Breast epithelium (tissue), 4 donors: ENCODE measurements at regions not wholly inside any gene's neighbourhood (a gene's known extent, or its start where the extent isn't known, plus 50 kb on each side); places are given as distances from the start of the nearest gene placed in this dataset.
A peak's percentile ranks its signal among the peaks of the same experiment; 100 is the strongest.
"Not testable (repeated sequence)": the region's sequence is repeated elsewhere in the genome, so short reads cannot be mapped to it uniquely, and the experiment has no call there.

ENCODE experiments used
- DNase-seq, 2 donors: peaks; one replicate each; pipeline ENCODE4 v3.0.0-alpha.2; 2019; ENCODE audit warnings: low spot score in 2 of 2
- H3K27ac ChIP-seq, 2 donors: fragments of 200-600 bp; sonication (generic) in 1 of 2; one replicate each; pipeline ENCODE4 v1.5.1; 2016 to 2019; ENCODE audit warnings: mild to moderate bottlenecking in 1 of 2
- H3K27me3 ChIP-seq, 2 donors: fragments of 200-600 bp; sonication (generic) in 1 of 2; one replicate each; pipeline versions ENCODE4 v1.5.1 to v1.6.0; 2017 to 2019; ENCODE audit warnings: control low read depth in 1 of 2, mild to moderate bottlenecking in 1 of 2
- H3K36me3 ChIP-seq: fragments of 200-600 bp; one replicate; pipeline ENCODE4 v1.5.1; 2019
- H3K4me1 ChIP-seq, 2 donors: fragments of 200-600 bp; sonication (generic); one replicate each; pipeline ENCODE4 v1.5.1; 2016 to 2019; ENCODE audit warnings: control low read depth in 1 of 2
- H3K4me3 ChIP-seq, 3 donors: fragments of 200-600 bp; sonication (generic); 1 replicate in 2 of 3; 2 replicates in 1 of 3; pipeline ENCODE4 v1.5.1; 2016 to 2019; ENCODE audit warnings: mild to moderate bottlenecking in 3 of 3, moderate library complexity in 2 of 3
- H3K9me3 ChIP-seq, 2 donors: fragments of 200-600 bp; sonication (generic) in 1 of 2; one replicate each; pipeline ENCODE4 v1.5.1; 2016 to 2019; ENCODE audit warnings: control low read depth in 1 of 2
- POLR2A ChIP-seq: fragments of 450-650 bp; IDR thresholded peaks from one replicate; pipeline ENCODE4 v1.6.1; 2016; ENCODE audit warnings: antibody characterized with exemption, mild to moderate bottlenecking, moderate library complexity
- POLR2AphosphoS5 ChIP-seq, 3 donors: sonication (generic); formaldehyde crosslinking; IDR thresholded peaks; one replicate each; pipeline ENCODE4 v1.6.1; 2017; ENCODE audit warnings: antibody characterized with exemption in 3 of 3
- intact Hi-C: fragments of 100-400 bp; cut with DNase I; formaldehyde crosslinking; loops from one replicate; pipeline ENCODE4 v1.15.1; 2023; ENCODE audit warnings: low total_unique reads
- TF ChIP-seq, protein P1 (sequence below), 3 donors: fragments of 450-650 bp; IDR thresholded peaks; one replicate each; pipeline ENCODE4 v1.5.1; 2016 to 2017; ENCODE audit warnings: antibody characterized with exemption in 3 of 3, mild to moderate bottlenecking in 3 of 3, moderate library complexity in 3 of 3

DNA sequence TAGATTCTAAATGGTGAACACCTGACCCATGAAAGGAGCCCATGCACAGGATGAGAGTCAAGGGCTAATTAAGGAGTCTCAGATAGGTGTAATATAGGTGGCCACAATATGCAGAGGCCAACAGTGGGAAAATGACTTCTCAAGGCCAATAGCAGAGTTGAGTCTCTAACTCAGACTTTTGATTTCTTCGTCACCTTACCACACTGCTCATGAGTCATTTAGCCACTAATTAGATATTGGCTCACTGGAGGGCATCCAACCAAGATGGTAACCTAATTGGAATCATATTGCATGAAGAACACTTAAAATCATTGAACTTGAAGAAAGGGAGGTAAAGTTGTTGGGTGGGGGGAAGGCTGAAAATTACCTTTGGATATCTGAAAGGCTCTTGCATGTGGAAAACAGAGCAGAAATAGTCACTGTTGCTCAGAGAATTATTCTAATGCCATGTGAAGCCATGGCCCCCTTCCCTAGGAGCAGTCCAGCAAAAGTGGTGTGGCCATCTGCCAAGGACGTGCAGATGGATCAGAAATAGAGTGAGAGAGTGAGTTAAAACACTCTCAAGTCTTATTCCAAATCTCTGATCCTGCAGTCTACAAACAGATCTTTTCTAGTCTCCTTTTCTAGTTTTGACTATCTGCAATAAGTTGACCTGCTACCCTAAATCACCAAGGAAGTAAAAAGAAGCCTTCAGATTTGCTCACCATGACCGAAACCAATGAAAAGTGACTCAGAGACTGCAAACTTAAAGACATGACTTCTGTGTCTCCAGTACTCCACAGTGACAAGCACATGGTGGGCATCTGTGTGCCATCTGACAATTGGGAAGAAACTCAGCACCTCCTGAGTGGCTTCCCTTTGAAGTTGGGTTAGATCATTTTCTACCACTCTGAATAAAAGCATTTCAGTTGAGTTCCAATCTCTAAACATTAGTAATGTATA, 93.9 kb upstream of the C1QTNF7 start:
- TF ChIP-seq POLR2AphosphoS5 (IDR thresholded peaks at IDR 0.05) (no peak), POLR2A (no peak)
- TF ChIP-seq, protein P1, sequence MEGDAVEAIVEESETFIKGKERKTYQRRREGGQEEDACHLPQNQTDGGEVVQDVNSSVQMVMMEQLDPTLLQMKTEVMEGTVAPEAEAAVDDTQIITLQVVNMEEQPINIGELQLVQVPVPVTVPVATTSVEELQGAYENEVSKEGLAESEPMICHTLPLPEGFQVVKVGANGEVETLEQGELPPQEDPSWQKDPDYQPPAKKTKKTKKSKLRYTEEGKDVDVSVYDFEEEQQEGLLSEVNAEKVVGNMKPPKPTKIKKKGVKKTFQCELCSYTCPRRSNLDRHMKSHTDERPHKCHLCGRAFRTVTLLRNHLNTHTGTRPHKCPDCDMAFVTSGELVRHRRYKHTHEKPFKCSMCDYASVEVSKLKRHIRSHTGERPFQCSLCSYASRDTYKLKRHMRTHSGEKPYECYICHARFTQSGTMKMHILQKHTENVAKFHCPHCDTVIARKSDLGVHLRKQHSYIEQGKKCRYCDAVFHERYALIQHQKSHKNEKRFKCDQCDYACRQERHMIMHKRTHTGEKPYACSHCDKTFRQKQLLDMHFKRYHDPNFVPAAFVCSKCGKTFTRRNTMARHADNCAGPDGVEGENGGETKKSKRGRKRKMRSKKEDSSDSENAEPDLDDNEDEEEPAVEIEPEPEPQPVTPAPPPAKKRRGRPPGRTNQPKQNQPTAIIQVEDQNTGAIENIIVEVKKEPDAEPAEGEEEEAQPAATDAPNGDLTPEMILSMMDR (IDR thresholded peaks at IDR 0.05), result no peak
- Histone ChIP-seq H3K9me3 (no peaks in the 10 kb centered on the region), H3K4me1 (no peaks in the 10 kb centered on the region), H3K36me3 (no peaks in the 10 kb centered on the region), H3K4me3 (no peak overlapping the region), H3K27ac (no peak overlapping the region), H3K27me3 (no peaks in the 10 kb centered on the region)
- no peak for DNase-seq
- intact Hi-C loops, result no loop called here

DNA sequence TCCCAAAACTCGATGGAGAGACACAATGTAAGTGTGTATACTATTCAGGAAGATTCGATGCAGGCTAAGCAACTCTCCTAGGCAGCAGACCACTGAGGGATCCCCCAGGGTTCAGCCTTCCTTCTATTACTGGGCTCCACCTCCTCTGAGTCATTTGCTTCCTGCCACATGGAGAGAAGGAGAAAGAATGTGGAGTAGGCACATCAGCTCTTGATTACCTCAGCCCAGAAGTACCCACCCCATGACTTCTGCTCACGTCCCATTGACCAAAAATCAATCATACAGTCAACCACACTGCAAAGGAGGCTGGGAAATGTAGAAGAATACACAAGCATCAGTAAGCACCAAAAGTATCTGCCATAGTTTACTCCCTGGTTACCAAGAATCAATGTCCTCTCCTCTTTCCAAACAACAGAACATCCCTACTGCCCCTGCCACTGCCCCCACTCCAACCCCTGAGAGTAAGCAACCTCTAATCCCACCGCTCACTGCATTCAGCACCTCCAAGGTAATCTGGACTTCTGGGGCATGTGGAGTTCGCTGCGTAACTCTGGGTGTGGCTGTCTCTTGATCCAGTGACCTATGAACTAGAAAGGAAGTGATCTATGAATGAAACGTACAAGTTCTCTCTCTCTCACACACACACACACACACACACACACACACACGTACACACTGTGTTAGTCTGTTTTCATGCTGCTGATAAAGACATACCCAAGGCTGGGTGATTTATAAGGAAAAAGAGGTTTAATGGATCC, 91.2 kb upstream of the C1QTNF7 start:
- intact Hi-C loops, result no loop called here
- H3K4me3 ChIP-seq, result no peak overlapping the region
- H3K27me3 ChIP-seq, result no peaks in the 10 kb centered on the region
- H3K9me3 ChIP-seq, result no peaks in the 10 kb centered on the region
- TF ChIP-seq, protein P1 (IDR thresholded peaks at IDR 0.05), result no peak
- TF ChIP-seq POLR2AphosphoS5 (IDR thresholded peaks at IDR 0.05) (no peak), POLR2A (no peak)
- H3K36me3 ChIP-seq, result no peaks in the 10 kb centered on the region
- no peaks in the 10 kb centered on the region for H3K4me1 ChIP-seq
- no peak for DNase-seq
- H3K27ac ChIP-seq, result no peak overlapping the region

DNA sequence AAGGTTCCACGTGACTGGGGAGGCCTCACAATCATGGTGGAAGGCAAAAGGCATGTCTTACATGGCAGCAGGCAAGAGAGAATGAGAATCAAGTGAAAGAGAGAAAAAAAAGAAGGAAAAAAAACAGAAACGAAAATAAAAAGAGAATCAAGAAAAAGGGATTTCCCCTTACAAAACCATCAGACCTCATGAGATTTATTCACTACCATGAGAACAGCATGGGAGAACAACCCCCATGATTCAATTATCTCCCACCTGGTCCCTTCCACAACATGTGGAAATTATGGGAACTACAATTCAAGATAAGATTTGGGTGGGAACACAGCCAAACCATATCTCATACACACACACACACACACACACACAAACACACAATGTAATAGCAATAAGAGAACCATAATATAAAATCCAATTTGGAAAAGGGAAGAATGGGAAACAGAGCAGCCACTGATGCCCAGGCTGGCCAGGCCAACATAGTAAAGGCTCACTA, 90.6 kb upstream of the C1QTNF7 start:
- H3K4me3 ChIP-seq, intact Hi-C loops, H3K4me1 ChIP-seq, H3K36me3 ChIP-seq, DNase-seq, H3K9me3 ChIP-seq, H3K27me3 ChIP-seq, H3K27ac ChIP-seq: not testable (repeated sequence)

DNA sequence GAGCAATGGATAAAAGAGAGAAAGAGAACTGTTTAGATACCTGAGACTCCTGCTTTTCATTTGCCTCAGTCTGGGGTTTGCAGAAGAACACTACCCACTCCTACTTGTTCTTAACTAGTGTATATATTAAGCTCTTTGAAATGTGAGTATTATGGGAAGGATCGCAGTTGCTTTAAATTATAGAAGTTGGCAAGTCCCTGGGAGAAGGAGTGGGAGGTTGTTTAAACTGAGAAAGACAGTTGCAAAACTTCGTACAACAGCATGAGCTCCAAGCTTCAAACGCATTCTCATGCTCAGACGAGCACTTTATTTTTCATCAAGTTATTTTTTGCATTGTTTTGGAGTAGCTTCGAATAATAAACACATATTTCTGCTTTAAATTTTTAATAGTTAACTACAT, 88.1 kb upstream of the C1QTNF7 start:
- H3K27ac ChIP-seq, result no peak overlapping the region
- intact Hi-C loops, result no loop called here
- TF ChIP-seq POLR2A, result no peak
- TF ChIP-seq, protein P1 (IDR thresholded peaks at IDR 0.05), result no peak
- no peak for TF ChIP-seq POLR2AphosphoS5 (IDR thresholded peaks at IDR 0.05)
- H3K9me3 ChIP-seq, result no peaks in the 10 kb centered on the region
- no peaks in the 10 kb centered on the region for H3K27me3 ChIP-seq
- no peak for DNase-seq
- no peaks in the 10 kb centered on the region for H3K36me3 ChIP-seq
- H3K4me3 ChIP-seq, result peak overlapping the region in 2 of 3 donors; percentile 2 to 26
- H3K4me1 ChIP-seq, result no peaks in the 10 kb centered on the region

DNA sequence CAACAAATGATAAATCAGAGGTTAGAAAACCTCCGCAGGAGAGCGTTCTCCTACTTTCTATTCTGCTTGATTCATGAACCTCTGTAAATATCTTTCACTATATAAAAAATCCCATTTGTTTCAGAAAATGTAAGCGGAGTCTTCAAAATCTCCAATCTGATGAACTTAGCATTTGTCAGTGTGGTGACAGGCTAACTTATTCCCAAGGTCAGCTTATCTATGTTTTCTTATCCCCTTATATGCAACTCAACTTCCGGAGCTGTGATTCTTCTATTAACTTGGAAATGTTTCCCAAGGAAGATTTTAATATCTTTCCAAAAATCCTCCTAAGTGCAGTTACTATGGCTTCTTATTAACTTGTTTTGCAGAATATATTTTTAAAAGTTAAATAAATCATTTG, 87.5 kb upstream of the C1QTNF7 start:
- no peaks in the 10 kb centered on the region for H3K27me3 ChIP-seq
- H3K4me1 ChIP-seq, result no peaks in the 10 kb centered on the region
- intact Hi-C loops, result no loop called here
- TF ChIP-seq, protein P1 (IDR thresholded peaks at IDR 0.05), result no peak
- no peak for TF ChIP-seq POLR2A
- TF ChIP-seq POLR2AphosphoS5 (IDR thresholded peaks at IDR 0.05), result no peak
- no peak for DNase-seq
- no peak overlapping the region for H3K27ac ChIP-seq
- no peaks in the 10 kb centered on the region for H3K36me3 ChIP-seq
- H3K9me3 ChIP-seq, result no peaks in the 10 kb centered on the region
- peak overlapping the region in 2 of 3 donors; percentile 2 to 26 for H3K4me3 ChIP-seq
